ENCODE measurements at regions not wholly inside any gene's neighbourhood (a gene's known extent, or its start where the extent isn't known, plus 50 kb on each side); places are given as distances from the start of the nearest gene placed in this dataset.

DNA sequence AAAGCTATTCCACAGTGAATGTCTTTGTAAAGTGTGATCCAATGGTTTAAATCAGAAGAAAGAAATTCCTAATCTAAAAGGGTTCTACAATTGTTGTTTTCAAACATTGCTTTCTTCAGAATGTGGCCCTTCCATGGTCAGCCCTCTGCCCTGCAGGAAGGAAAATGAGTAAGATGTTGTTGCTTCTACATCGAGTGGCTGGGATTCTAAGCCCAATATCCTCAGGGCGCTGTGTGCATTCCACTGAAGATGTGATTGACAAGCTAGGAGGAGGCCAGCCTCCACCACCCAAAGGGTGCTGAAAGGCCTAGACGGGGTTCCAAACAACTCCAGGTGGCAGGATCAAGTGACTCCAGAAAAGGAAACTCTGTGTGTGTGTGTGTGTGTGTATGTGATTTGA lies 316.9 kb upstream of the TSHZ3 start:
- no peak for TF ChIP-seq POLR2A (IDR thresholded peaks at IDR 0.05)
- TF ChIP-seq, protein P1, sequence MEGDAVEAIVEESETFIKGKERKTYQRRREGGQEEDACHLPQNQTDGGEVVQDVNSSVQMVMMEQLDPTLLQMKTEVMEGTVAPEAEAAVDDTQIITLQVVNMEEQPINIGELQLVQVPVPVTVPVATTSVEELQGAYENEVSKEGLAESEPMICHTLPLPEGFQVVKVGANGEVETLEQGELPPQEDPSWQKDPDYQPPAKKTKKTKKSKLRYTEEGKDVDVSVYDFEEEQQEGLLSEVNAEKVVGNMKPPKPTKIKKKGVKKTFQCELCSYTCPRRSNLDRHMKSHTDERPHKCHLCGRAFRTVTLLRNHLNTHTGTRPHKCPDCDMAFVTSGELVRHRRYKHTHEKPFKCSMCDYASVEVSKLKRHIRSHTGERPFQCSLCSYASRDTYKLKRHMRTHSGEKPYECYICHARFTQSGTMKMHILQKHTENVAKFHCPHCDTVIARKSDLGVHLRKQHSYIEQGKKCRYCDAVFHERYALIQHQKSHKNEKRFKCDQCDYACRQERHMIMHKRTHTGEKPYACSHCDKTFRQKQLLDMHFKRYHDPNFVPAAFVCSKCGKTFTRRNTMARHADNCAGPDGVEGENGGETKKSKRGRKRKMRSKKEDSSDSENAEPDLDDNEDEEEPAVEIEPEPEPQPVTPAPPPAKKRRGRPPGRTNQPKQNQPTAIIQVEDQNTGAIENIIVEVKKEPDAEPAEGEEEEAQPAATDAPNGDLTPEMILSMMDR (IDR thresholded peaks at IDR 0.05): no peak
